DMS153 (cell line): ENCODE measurements at regions not wholly inside any gene's neighbourhood (a gene's known extent, or its start where the extent isn't known, plus 50 kb on each side); places are given as distances from the start of the nearest gene placed in this dataset.

Experiments used
- DNase-seq: peaks from one replicate; lab custom pipeline; 2025; lab: John Stamatoyannopoulos, UW

DNA sequence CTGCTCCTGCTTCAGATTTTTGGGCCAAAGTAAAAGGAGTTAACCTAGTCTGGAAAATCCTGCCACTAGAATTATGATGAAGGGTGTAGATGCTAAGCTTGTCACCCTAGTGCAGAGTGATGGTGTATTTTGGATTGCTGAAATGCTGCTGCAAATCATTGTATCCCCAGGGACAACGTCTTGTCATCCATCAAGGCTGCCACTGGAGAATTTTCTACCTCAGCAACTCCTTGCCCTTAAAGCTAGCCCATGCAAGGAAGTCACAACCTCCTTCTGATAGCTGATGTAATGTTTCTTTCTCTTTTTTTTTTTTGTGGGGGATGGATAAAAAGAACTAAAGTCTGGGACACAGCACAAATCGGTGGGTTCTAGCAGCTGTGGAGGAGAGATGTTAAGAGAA lies 139.4 kb upstream of the FRMD6 start:
- DNase-seq: no peak

DNA sequence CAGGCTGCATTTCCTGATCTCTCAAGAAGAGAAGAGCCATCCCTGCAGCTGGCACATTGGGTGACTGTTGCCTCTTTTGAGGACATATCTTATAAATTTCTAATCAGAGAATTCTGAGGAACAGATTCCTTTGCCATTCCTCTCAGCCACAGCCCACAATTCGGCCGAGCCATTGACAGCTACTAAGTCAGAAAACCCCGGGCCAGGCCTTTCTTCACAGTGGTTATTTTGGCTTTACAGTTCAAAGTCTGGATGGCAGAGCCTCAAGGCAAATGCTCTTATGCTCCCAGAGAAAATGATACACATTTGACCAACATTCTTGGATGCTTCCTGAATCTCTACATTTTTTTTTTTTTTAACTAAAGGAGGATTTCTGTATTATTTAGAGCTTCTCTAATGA lies 138.4 kb upstream of the FRMD6 start:
- DNase-seq: no peak

DNA sequence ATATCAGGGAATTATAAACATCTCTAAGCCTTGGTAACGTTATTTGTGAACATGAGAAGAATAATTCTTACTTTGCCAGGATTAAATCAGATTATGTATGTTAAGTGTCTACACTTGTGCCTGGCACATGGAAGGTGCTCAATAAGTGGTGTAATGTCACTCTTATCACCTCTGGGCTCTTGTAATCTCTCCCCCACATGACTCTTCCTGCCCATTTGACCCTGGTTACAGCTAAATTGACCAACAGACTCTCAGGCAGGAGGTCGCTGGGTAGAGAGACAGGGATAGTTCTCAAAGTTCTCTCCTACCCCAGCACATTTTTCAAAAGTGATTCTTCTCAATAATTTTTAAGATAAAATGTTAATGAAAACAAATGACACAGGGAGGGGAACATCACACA lies 137.8 kb upstream of the FRMD6 start:
- DNase-seq: no peak

DNA sequence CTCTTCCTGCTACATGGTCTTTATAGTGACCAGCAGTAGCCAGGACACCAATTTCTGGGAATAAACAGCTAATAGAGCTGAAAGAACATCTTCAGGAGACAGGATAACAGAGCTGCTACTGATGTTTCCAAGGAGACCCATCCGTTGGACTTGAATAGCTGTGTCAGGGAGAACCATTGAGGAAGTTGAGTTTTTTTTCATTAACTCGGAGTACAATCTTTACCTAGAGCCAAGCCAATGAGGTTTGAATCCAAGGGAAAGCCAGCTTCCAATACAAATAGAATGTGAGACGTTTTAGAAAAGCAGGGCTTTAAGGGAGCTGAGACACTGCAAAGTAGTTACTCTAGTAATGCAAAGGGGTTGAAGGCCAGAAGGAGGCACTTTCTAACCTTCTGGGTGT lies 136.1 kb upstream of the FRMD6 start:
- DNase-seq: no peak

DNA sequence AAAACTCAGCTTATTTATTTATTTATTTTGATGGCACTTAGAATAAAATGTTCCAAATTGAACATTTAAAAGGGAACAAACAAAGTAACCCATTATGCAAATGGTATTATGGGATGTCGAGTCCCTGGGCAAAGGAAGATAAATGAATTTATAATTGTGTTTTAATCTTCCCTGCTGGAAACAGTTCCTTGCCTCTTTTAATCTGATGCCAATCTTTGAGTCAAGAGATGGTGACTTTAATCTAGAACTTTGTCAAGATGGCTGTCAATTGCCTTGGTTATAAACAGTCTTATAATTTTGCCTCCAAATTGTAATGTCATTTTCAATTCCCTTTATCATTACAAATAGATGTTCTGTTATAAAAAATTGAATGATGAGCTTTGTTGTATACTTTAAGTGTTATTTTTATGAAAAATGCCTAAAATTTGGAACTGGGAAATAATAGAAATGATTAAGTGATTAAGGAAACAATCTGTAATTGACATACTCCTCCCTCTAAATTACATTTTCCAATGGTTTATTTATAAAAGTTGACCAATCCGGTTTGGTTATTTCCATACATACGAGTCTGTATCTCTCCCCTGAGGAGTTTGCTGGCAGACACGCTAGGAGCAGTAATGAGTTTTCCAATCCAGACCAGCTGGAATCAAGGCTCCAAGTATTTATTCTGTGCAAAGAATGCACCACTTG lies 134.9 kb upstream of the FRMD6 start:
- peak; percentile 34 for DNase-seq

DNA sequence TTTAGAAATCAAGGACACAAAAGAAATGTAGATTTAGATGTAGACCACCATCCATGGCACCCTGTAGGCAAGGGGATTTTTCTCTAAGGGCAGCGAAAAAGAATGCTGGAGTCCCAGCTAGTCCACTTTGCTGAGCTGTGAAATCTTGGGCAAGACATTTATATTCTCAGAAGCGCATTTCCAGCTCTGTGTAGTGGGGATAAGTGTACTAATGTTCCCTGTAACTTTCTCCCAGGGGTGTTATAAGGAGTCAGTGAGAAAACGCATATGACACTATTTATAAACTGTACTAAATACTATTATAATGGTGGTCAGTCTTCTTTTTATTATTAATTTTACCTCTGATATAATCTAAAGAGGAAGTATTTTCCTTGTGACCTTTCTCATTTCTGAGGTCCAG lies 133.4 kb upstream of the FRMD6 start:
- no peak for DNase-seq

DNA sequence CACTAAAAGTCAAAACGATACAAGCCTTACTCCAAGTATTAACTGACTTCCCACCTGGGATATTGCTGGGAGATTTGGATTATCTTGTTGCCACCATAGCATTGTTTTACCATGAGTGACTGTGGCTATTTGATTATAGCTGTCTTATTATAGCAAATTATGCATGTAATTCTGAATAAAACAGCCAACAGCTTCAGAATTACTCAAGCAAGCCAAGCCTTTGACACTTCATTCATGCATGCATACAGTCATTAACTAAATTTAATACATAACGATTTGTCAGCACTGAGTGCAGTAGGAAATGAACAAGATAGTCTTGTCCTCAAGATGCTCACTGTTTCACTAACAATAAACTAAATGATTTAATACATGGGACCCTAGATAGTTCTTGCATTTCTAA lies 133.0 kb upstream of the FRMD6 start:
- DNase-seq: no peak

DNA sequence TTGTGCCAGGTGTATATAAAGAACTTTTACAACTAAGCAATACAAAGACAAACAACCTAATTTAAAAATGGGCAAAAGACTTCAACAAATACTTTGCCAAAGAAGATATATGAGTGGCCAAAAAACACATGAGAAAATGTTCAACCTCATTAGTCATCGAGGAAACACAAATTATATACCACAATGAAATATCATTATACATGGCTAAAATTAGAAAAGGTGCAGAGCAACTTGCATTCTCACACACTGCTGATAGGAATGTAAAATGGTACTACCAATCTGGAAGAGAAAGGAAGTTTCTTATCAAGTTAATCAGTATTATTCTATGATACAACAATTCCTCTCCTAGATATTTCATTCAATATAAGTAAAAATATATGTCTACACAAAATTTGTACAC lies 131.6 kb upstream of the FRMD6 start:
- no peak for DNase-seq

DNA sequence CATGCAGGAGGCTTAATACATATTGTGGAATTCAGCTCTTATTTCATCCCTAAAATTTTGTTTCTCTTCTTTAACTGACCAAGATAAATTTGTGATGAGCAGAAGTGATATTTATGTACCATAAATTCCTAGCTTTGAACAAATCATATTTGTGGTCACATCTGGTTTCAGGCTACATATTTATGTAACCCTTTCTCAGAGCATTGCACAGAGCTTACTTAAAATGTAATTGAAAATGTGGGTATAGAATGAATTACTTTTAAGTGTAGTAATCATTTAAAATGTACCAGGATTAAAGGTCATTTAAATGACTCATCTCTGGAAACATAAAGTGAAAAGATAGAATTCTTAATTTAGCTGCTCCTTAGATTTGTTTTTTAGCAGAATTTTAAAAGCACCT lies 129.9 kb upstream of the FRMD6 start:
- DNase-seq: no peak

DNA sequence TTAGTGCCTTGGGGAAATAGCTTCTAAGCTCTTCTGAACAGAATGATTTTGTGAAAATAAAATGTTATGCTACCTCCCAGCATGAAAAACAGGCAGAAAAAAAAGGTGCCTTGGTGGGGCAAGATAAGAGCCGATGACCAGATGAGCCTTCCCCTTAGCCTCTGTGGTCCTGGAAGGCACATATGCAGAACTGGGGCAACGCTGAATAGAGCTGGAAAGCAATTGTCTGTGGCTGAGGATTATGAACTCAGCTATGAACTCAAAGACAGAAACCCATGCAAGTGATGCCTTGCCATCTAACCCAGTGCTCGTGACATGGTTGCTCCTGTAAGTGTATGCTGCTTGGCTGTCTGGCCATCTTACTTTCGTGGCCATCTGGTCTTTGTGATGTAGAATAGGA lies 128.5 kb upstream of the FRMD6 start:
- DNase-seq: no peak

DNA sequence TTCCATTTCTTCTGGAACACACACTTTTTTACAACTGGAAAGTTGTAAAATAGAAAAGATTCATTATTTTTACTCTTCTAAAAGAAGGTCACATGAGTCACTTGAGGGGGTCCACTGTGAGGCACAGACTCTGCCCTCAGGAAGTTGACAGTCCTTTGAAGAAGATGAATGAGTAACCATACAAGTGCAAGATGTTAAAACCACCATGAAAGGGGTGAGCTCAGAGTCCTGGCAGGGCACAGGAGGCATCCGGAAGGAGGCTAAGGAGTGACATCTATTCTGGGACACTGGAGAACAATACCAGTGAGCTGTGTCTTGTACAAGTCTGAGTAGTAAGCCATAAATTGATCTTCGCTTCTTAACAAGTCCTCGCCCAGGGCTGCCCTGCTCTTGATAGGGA lies 126.0 kb upstream of the FRMD6 start:
- DNase-seq: no peak

DNA sequence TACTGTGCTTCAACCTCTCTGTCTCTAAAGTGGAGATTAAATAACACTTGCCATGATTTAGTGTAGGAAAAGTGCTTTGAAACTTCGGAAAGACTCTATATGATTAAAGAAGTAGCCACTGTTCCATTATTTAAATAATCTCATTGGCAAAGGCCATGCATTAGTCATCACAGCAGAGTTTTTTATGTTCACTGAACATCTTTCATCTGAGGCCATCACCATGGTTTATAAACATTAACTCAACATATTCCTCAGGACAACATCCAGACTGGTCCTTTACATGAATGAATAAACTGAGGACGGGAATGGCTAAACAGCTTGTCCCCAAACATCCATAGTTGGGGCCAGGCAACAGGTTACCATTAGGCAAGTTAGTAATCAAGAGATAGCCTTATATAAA lies 124.6 kb upstream of the FRMD6 start:
- no peak for DNase-seq

DNA sequence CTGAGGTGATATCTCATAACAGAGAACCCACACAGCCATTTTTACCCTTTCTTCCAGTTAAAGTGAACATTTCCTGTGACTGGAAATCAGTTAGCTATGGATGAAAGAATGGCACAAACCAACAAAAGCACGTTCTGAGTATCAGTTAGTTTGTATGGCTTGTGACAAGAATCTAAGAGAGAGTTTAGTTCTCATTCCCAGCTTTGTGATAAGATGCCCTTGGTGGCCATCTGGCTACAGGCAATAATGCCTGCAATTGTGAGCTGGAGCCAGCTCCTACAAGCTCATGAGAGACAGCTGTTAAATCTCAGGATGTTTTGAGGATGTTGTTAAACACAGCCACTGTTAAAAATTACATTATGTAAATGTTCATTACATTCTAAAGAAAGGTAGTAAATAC lies 122.0 kb upstream of the FRMD6 start:
- DNase-seq: no peak

DNA sequence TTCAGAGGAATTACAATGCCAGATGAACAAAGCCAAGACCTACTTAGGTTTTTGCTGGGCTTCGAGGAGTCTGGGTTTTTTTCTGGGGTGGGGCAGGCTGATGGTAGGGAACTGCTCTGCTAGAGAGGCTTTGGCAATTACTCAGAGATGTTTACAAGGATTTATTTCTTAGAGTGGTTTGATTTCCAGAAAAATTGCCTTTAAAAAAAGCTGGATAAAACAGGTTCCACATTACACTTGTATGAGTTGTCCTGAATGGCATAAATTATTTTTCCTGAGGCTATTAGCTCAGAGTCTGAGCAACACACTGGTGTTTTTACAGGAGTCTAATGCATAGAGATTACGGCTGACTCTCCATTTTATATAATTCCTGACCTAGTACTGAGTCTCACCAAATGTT lies 118.5 kb upstream of the FRMD6 start:
- no peak for DNase-seq

DNA sequence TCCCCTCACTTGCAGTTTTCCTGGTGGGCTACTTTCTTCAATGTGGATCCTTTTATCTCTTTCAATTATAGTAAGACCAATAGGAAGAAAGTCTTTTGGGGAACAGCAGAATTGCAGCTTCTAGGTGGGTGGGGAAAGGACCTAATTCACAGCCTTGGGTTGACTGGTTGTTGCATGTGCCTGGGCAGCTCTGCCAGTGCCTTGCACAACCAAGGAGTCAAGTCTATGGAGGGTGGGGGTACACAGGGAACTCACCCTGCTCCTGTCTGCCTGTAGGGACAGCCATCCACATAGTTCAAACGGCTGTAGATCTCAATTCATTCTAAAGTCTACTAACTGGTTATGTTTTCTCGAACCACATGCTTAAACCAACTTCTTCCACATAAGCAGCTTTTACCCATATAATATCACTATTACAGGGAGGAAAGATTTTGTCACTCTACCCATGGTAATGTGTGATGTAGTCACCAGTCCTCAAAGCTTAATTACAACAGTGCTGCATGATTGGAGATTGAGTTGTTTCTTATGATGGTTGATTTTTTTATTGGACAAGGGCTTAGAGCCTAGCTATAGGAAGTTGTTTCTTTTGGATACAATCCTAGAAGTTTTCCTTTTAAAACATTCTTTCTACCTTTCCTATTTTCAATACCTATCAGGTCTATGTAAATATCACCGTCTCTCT lies 117.7 kb upstream of the FRMD6 start:
- no peak for DNase-seq

DNA sequence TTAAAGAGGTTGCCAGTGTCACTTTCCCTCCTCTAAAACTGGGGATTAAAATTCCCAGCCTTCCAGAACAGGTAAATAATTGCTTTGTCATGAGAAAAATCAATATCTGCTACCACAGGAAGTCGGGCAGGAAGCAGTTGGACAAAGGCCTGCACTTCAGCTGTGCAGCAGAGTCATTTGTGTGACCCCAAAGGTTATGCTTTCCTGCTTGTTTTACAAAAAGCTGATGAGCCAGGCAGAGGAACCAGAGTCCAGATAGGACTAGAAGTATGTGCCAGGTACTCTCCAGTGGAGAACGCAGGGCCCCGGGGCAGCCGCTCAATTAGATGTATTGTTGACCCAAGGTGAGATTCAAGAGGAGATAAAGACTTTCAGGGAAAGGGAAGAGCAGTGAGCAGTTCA lies 117.1 kb upstream of the FRMD6 start:
- peak; percentile 85 for DNase-seq

DNA sequence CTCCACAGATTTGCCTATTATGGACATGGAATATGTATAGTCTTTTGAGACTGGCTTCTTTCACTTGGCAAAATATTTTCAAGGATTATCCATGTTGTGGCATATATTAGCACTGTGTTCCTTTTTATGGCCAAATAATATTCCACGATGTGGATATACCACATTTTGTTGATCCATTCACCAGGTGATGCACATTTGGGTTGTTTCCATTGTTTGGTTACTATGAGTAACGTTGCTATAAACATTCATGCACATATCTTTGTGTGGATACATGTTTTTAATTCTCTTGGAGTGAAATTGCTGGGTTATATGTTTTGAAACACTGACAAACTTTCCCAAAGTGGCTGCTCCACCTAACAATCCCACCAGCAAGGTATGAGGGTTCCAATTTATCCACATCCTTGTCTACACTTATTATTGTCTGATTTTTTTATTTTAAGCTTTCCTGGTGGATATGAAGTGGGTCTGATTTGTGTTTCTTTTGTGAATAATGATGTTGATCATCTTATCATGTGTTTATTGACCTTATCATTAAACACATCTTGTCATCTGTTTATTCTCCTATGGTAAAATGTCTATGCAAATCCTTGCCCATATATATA lies 116.2 kb upstream of the FRMD6 start:
- DNase-seq: no peak

DNA sequence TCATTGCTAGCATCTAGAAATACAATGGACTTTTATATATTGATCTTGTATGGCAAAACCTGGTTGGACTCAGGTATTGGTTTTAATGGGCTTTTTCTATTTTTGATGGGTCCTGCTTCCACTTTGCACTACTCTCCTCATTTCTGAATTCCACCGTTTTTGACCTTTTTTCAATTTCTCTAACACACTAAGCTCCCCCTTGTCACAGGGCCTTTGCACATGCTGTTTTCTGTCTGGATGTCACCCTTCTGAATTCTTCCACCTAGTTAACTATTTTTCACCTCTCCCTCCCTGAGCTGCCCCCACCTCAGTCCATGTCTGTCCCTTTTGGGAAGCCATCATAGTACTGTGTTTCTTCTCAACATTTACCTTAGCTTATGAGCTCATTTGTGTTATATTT lies 112.7 kb upstream of the FRMD6 start:
- no peak for DNase-seq

DNA sequence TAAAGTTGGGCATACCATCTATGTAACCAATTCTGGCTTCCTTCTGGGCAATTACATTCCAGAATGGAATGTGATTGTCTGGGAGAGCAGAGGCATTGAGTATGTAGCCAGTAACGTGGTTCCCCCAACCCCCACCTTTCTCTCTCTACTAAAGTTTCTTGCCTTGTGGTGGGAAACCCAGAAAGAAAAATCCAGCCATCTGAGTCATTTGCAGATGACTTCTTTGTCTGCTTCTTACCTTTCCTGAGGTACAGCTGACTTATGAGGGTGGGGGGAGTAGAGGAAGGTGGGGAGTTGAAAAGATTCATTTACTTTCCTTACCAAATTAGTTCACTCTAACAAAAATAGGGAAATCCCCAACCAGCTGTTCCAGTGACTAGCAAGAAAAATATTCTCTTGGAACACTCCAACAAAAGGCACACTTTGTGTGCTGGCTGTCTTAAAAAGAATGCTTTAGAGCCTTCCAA lies 112.1 kb upstream of the FRMD6 start:
- no peak for DNase-seq

DNA sequence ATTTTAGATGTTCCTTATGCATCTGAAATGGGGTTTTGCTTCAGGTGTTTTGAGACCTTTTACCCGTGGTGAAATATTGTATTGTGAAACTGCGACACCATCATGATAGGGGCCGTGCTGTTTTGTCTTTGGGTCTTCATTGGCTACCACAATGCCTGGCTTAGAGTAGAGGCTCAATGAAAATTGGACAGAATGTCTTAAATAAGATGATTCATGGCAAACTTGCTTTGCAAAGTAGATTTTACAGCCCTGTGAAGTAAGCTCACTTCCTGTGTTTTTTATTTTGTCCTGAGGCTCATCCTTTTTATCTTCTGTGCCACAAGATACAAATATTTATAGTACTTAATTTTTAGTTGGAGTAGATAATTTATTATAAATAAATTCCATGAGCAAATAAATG lies 111.3 kb upstream of the FRMD6 start:
- no peak for DNase-seq

DNA sequence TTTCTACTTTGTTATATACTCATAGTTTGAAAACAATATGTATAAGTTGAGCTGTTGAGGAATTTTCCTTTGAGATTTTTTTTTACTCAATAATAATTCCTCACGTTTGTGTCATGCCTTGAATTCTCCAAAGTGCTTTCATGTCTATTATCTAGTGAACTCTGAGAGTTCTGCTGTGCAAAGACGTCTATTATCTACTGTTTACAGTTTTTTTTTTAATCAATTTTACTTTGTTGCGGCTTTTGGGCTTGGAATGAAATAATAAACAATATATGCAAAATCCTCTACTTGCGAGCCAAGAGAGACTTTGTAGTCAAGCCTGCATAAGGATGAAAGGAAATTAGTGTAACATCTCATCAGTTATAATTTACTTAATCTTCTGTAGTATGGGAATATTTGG lies 107.2 kb upstream of the FRMD6 start:
- DNase-seq: no peak

DNA sequence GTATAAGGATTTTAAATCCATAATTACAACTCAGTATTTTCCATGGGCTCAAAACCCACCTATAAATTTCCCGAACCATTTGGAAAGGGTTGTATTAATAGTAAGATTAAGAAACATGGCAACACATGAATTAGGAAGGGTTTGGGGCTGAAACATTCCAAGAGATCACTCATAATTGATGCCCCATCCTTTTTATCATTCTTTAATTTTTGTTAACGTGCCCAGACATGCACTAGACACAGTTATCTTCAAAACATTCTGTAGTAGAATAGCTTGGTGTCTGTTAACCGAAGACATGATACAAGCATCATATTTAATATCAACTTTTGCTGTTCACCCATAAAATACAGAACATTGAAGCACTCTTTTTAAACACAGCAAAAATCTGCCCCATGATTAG lies 106.8 kb upstream of the FRMD6 start:
- DNase-seq: no peak

DNA sequence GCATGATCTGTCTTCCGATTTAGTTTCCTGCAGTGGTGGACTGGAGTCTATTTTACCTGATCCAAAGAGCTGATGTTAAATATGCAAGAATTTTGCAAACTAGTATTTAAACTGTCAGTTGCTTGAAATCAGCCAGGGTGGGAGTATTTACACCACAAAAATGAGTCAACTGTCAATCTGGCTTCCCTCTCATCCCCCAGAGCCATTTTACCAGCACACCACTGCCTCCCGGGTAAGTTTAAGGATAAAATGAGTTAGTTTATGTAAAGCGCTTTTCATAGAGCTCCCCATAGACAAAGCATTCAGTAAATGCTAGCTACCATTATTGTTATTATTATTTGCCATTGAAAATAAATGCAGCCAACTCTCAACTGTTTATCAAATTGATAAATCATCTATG lies 106.3 kb upstream of the FRMD6 start:
- no peak for DNase-seq

DNA sequence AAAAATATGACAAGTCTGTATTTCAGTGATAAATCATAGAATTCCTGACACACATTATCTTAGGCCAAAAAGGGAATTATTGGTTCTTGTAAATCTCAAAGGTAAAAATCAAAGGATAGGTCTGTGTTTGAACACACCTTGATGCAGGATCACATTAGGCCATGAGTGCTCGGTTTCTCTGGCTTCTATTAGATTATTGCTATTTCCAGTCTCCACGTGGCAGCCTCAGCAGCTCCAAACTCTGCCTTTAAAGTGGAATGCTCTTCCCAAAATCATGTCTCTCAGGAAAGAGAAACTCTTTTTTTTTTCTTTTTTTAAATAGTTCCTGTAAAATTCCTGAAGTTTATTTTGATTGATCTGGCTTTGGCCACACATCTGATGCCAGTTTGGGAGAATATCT lies 105.6 kb upstream of the FRMD6 start:
- no peak for DNase-seq
